HUES6 (cell line): ENCODE measurements at regions not wholly inside any gene's neighbourhood (a gene's known extent, or its start where the extent isn't known, plus 50 kb on each side); places are given as distances from the start of the nearest gene placed in this dataset.
A peak's percentile ranks its signal among the peaks of the same experiment; 100 is the strongest.
"Not testable (repeated sequence)": the region's sequence is repeated elsewhere in the genome, so short reads cannot be mapped to it uniquely, and the experiment has no call there.

Experiments used
- H3K27ac ChIP-seq: 2 replicates; pipeline ENCODE4 v1.7.0; 2013; ENCODE audit warnings: low read depth, mild to moderate bottlenecking, low read length, inconsistent platforms
- H3K27me3 ChIP-seq: 2 replicates; pipeline ENCODE4 v1.6.1; 2013; ENCODE audit warnings: low read length; ENCODE audit not compliant: control insufficient read depth, insufficient read depth
- H3K36me3 ChIP-seq: 2 replicates; pipeline ENCODE4 v1.6.1; 2013; ENCODE audit warnings: low read length; ENCODE audit not compliant: control insufficient read depth, insufficient read depth
- H3K4me1 ChIP-seq: 2 replicates; pipeline ENCODE4 v1.6.1; 2013; ENCODE audit warnings: low read length; ENCODE audit not compliant: control insufficient read depth, insufficient read depth
- H3K4me3 ChIP-seq: 2 replicates; pipeline ENCODE4 v1.5.1; 2013; ENCODE audit warnings: low read depth, low read length
- H3K9ac ChIP-seq: one replicate; pipeline ENCODE4 v1.6.1; 2013; ENCODE audit warnings: mild to moderate bottlenecking, low read length
- H3K9me3 ChIP-seq: 2 replicates; pipeline ENCODE4 v1.6.1; 2013; ENCODE audit warnings: low read depth, low read length; ENCODE audit not compliant: control insufficient read depth, insufficient read depth

- Histone ChIP-seq H3K36me3 (no peaks in the 10 kb centered on the region), H3K4me1 (no peaks in the 10 kb centered on the region), H3K9ac (no peak overlapping the region)
Observed at GRCh38 chr2:208879666-208880065, 473.1 kb downstream of the PTH2R start.

GRCh38 chr2:208880171-208880570 is 473.6 kb downstream of the PTH2R start:
- Histone ChIP-seq H3K36me3 (no peaks in the 10 kb centered on the region), H3K4me3 (no peak overlapping the region), H3K9me3 (peaks cover 2% of the 10 kb centered on the region; the same call in 1 of the 2 replicates), H3K4me1 (no peaks in the 10 kb centered on the region), H3K27me3 (no peaks in the 10 kb centered on the region), H3K9ac (no peak overlapping the region), H3K27ac (no peak overlapping the region)

More at GRCh38 chr2:208879666-208880065, 473.1 kb downstream of the PTH2R start:
- Histone ChIP-seq H3K27me3 (no peaks in the 10 kb centered on the region), H3K9me3 (peaks cover 2% of the 10 kb centered on the region; the same call in 1 of the 2 replicates), H3K27ac (no peak overlapping the region), H3K4me3 (no peak overlapping the region)

GRCh38 chr2:208890486-208890885 is 483.9 kb downstream of the PTH2R start:
- Histone ChIP-seq H3K9me3 (peaks cover 10% of the 10 kb centered on the region; the same call in 1 of the 2 replicates), H3K27ac (no peak overlapping the region), H3K4me1 (no peaks in the 10 kb centered on the region), H3K9ac (no peak overlapping the region), H3K36me3 (no peaks in the 10 kb centered on the region), H3K27me3 (no peaks in the 10 kb centered on the region), H3K4me3 (no peak overlapping the region)

GRCh38 chr2:208892203-208892602 is 485.6 kb downstream of the PTH2R start:
- Histone ChIP-seq H3K9ac (no peak overlapping the region), H3K27me3 (no peaks in the 10 kb centered on the region), H3K9me3 (peaks cover 3% of the 10 kb centered on the region; the same call in 1 of the 2 replicates), H3K4me3 (no peak overlapping the region), H3K4me1 (no peaks in the 10 kb centered on the region), H3K27ac (no peak overlapping the region), H3K36me3 (no peaks in the 10 kb centered on the region)

- peaks cover 5% of the 10 kb centered on the region for H3K9me3 ChIP-seq
- no peaks in the 10 kb centered on the region for H3K27me3 ChIP-seq
- peak overlapping the region; percentile 35; the same call in 1 of the 2 replicates for H3K27ac ChIP-seq
- no peaks in the 10 kb centered on the region for H3K36me3 ChIP-seq
- no peak overlapping the region for H3K4me3 ChIP-seq
- H3K4me1 ChIP-seq = peaks cover 6% of the 10 kb centered on the region; the same call in 1 of the 2 replicates
- H3K9ac ChIP-seq = peak overlapping the region; percentile 43
Observed at GRCh38 chr2:208906330-208906729, 499.7 kb downstream of the PTH2R start.

- no peak overlapping the region for H3K27ac ChIP-seq
- H3K4me1 ChIP-seq = no peaks in the 10 kb centered on the region
Observed at GRCh38 chr2:208915401-208915800, 508.4 kb upstream of the MAP2 start.

GRCh38 chr2:208916881-208917280 is 507.0 kb upstream of the MAP2 start:
- H3K9me3 ChIP-seq = peaks cover 7% of the 10 kb centered on the region

More at GRCh38 chr2:208915401-208915800, 508.4 kb upstream of the MAP2 start:
- Histone ChIP-seq H3K9me3 (peaks cover 5% of the 10 kb centered on the region), H3K4me3 (no peak overlapping the region), H3K36me3 (no peaks in the 10 kb centered on the region), H3K27me3 (no peaks in the 10 kb centered on the region), H3K9ac (no peak overlapping the region)

GRCh38 chr2:208921358-208921757 is 502.5 kb upstream of the MAP2 start:
- not testable (repeated sequence) for H3K9ac ChIP-seq, H3K27me3 ChIP-seq, H3K27ac ChIP-seq, H3K9me3 ChIP-seq, H3K4me1 ChIP-seq, H3K36me3 ChIP-seq, H3K4me3 ChIP-seq

More at GRCh38 chr2:208916881-208917280, 507.0 kb upstream of the MAP2 start:
- Histone ChIP-seq H3K4me1 (no peaks in the 10 kb centered on the region), H3K27ac (no peak overlapping the region), H3K36me3 (no peaks in the 10 kb centered on the region), H3K9ac (no peak overlapping the region), H3K27me3 (no peaks in the 10 kb centered on the region), H3K4me3 (no peak overlapping the region)

GRCh38 chr2:208927867-208928266 is 496.0 kb upstream of the MAP2 start:
- Histone ChIP-seq H3K27me3 (no peaks in the 10 kb centered on the region), H3K9ac (no peak overlapping the region), H3K4me3 (no peak overlapping the region), H3K9me3 (no peaks in the 10 kb centered on the region), H3K27ac (no peak overlapping the region), H3K4me1 (no peaks in the 10 kb centered on the region), H3K36me3 (no peaks in the 10 kb centered on the region)

GRCh38 chr2:208929139-208929864 is 494.5 kb upstream of the MAP2 start:
- no peaks in the 10 kb centered on the region for H3K4me1 ChIP-seq
- no peak overlapping the region for H3K4me3 ChIP-seq
- no peak overlapping the region for H3K27ac ChIP-seq
- H3K27me3 ChIP-seq = no peaks in the 10 kb centered on the region
- no peaks in the 10 kb centered on the region for H3K36me3 ChIP-seq
- H3K9me3 ChIP-seq = no peaks in the 10 kb centered on the region
- no peak overlapping the region for H3K9ac ChIP-seq

GRCh38 chr2:208929894-208930427 is 493.9 kb upstream of the MAP2 start:
- Histone ChIP-seq H3K36me3 (no peaks in the 10 kb centered on the region), H3K27ac (no peak overlapping the region), H3K27me3 (no peaks in the 10 kb centered on the region), H3K4me1 (no peaks in the 10 kb centered on the region), H3K9me3 (no peaks in the 10 kb centered on the region), H3K9ac (no peak overlapping the region), H3K4me3 (no peak overlapping the region)
